CD14-positive monocyte (primary cell): ENCODE measurements at regions not wholly inside any gene's neighbourhood (a gene's known extent, or its start where the extent isn't known, plus 50 kb on each side); places are given as distances from the start of the nearest gene placed in this dataset.

ENCODE experiments used
- DNase-seq, 3 donors: peaks; one replicate each; pipeline ENCODE4 v3.0.0-alpha.2; 2011 to 2022
- H2AFZ ChIP-seq: 2 replicates; pipeline ENCODE4 v1.6.0; 2012; ENCODE audit warnings: mild to moderate bottlenecking, low read depth, low read length, inconsistent platforms; ENCODE audit not compliant: insufficient read depth, poor library complexity, severe bottlenecking
- H3K27ac ChIP-seq, 2 donors: 1 replicate in 1 of 2; 2 replicates in 1 of 2; pipeline ENCODE4 v1.5.1; 2012 to 2013; ENCODE audit warnings: low read length in 2 of 2, control low read depth in 1 of 2, inconsistent platforms in 1 of 2, low read depth in 1 of 2, mild to moderate bottlenecking in 1 of 2
- H3K27me3 ChIP-seq, 2 donors: one replicate each; pipeline versions ENCODE4 v1.6.0 to v1.6.1; 2011 to 2013; ENCODE audit warnings: low read length in 2 of 2; ENCODE audit not compliant: control insufficient read depth in 2 of 2, insufficient read depth in 2 of 2
- H3K36me3 ChIP-seq, 2 donors: replicated peaks in 1 of 2; 1 replicate in 1 of 2; 2 replicates in 1 of 2; pipeline versions ENCODE4 v1.5.1 to v1.6.1; 2012 to 2013; ENCODE audit warnings: low read length in 2 of 2, control low read depth in 1 of 2, inconsistent platforms in 1 of 2, mild to moderate bottlenecking in 1 of 2; ENCODE audit not compliant: insufficient read depth in 2 of 2, control insufficient read depth in 1 of 2
- H3K4me1 ChIP-seq, 2 donors: 1 replicate in 1 of 2; 2 replicates in 1 of 2; pipeline versions ENCODE4 v1.5.1 to v1.6.1; 2012 to 2013; ENCODE audit warnings: low read length in 2 of 2, control low read depth in 1 of 2, inconsistent platforms in 1 of 2, mild to moderate bottlenecking in 1 of 2, moderate library complexity in 1 of 2; ENCODE audit not compliant: insufficient read depth in 2 of 2, control insufficient read depth in 1 of 2
- H3K4me2 ChIP-seq: replicated peaks from 2 replicates; pipeline ENCODE3; 2012; ENCODE audit warnings: low read length, moderate library complexity, mild to moderate bottlenecking; ENCODE audit not compliant: poor library complexity, severe bottlenecking; ENCODE audit errors: extremely low read depth
- H3K4me3 ChIP-seq, 3 experiments: fragments of 200-600 bp in 1 of 3; sonication (generic) in 1 of 3; replicated peaks in 1 of 3; 1 replicate in 2 of 3; 2 replicates in 1 of 3; pipeline ENCODE4 v1.5.1; 2011 to 2013; ENCODE audit warnings: low read length in 3 of 3, mild to moderate bottlenecking in 3 of 3, control low read depth in 2 of 3, low read depth in 2 of 3, inconsistent platforms in 1 of 3, moderate library complexity in 1 of 3
- H3K79me2 ChIP-seq: 2 replicates; pipeline ENCODE4 v1.6.0; 2012; ENCODE audit warnings: mild to moderate bottlenecking, control low read depth, inconsistent platforms, low read length, moderate library complexity; ENCODE audit not compliant: insufficient read depth
- H3K9ac ChIP-seq: 2 replicates; pipeline ENCODE4 v1.6.0; 2017; ENCODE audit warnings: low read length, mild to moderate bottlenecking; ENCODE audit not compliant: insufficient read depth, poor library complexity, severe bottlenecking
- H3K9me3 ChIP-seq, 2 donors: replicated peaks in 1 of 2; 1 replicate in 1 of 2; 2 replicates in 1 of 2; pipeline versions ENCODE4 v1.5.1 to v1.6.1; 2012 to 2013; ENCODE audit warnings: low read length in 2 of 2, control low read depth in 1 of 2; ENCODE audit not compliant: control insufficient read depth in 1 of 2, insufficient read depth in 1 of 2
- H4K20me1 ChIP-seq: 2 replicates; pipeline ENCODE4 v1.6.0; 2012; ENCODE audit warnings: mild to moderate bottlenecking, low read length, control low read depth, moderate library complexity; ENCODE audit not compliant: insufficient read depth
- H3K27ac Mint-ChIP-seq, 7 donors: one replicate each; pipeline ENCODE4 v1.8.0; 2020; ENCODE audit warnings: mild to moderate bottlenecking in 7 of 7, mixed read lengths in 7 of 7, moderate library complexity in 6 of 7, inconsistent platforms in 2 of 7
- H3K27me3 Mint-ChIP-seq, 3 donors: one replicate each; pipeline ENCODE4 v1.8.0; 2021 to 2022; ENCODE audit warnings: low read depth in 3 of 3, mild to moderate bottlenecking in 3 of 3, mixed read lengths in 3 of 3, moderate library complexity in 3 of 3, inconsistent platforms in 1 of 3
- H3K36me3 Mint-ChIP-seq, 2 donors: one replicate each; pipeline ENCODE4 v1.8.0; 2020; ENCODE audit warnings: mixed read lengths in 2 of 2, inconsistent platforms in 1 of 2, mild to moderate bottlenecking in 1 of 2
- H3K4me1 Mint-ChIP-seq: one replicate; pipeline ENCODE4 v1.8.0; 2020; ENCODE audit warnings: mild to moderate bottlenecking, mixed read lengths
- H3K4me3 Mint-ChIP-seq, 2 donors: one replicate each; pipeline ENCODE4 v1.8.0; 2020; ENCODE audit warnings: mild to moderate bottlenecking in 2 of 2, mixed read lengths in 2 of 2, moderate library complexity in 1 of 2
- H3K9me3 Mint-ChIP-seq, 7 donors: one replicate each; pipeline ENCODE4 v1.8.0; 2020 to 2022; ENCODE audit warnings: mixed read lengths in 7 of 7, mild to moderate bottlenecking in 6 of 7, moderate library complexity in 6 of 7, inconsistent platforms in 2 of 7
- CTCF ChIP-seq: fragments of 200-600 bp; IDR thresholded peaks from one replicate; pipeline ENCODE4 v1.8.0; 2022; ENCODE audit warnings: antibody characterized with exemption, mild to moderate bottlenecking
- WGBS: methylation state at CpG from one replicate; pipeline ENCODE4 v1.1.5; 2013; ENCODE audit warnings: missing lambda C conversion rate; ENCODE audit not compliant: insufficient coverage; 5-methylcytosine and 5-hydroxymethylcytosine counted together
- intact Hi-C, 2 donors: fragments of 100-400 bp; cut with micrococcal nuclease; formaldehyde crosslinking; loops; one replicate each; pipeline versions ENCODE4 v1.15.0 to v1.15.1; 2023

GRCh38 chr14:105939810-105940508, 413.6 kb downstream of the TMEM121 start:
- DNase-seq = peak in 2 of 3 donors; percentile 9 to 15
- H2AFZ ChIP-seq = no peak overlapping the region
- WGBS = 58% methylated on average over 8 of the region's 12 CpGs
- Mint-ChIP-seq H3K4me1 (peaks cover 11% of the 10 kb centered on the region), H3K4me3 (no peak overlapping the region), H3K27ac (peak overlapping the region in 4 of 7 donors; percentile 14 to 59 (median 52)), H3K27me3 (peaks cover 5 to 17% (median 6%) of the 10 kb centered on the region in 3 donors), H3K36me3 (no peaks in the 10 kb centered on the region), H3K9me3 (peaks cover 13 to 34% (median 25%) of the 10 kb centered on the region in 7 donors)
- H4K20me1 ChIP-seq = no peaks in the 10 kb centered on the region
- H3K27ac ChIP-seq = no peak overlapping the region
- peaks cover 9 to 26% of the 10 kb centered on the region in 2 donors for H3K9me3 ChIP-seq
- no peaks in the 10 kb centered on the region for H3K36me3 ChIP-seq
- peaks cover 0 to 4% of the 10 kb centered on the region in 2 donors for H3K27me3 ChIP-seq
- H3K4me2 ChIP-seq = no peak overlapping the region
- H3K79me2 ChIP-seq = no peaks in the 10 kb centered on the region
- no peak overlapping the region for H3K4me3 ChIP-seq
- no peak overlapping the region for H3K9ac ChIP-seq
- H3K4me1 ChIP-seq = no peaks in the 10 kb centered on the region
- no peak for TF ChIP-seq CTCF
- intact Hi-C loops = loop anchor here in 1 of 2 donors (10.0 kb wide), 1 partner anchor 65 kb away; no protein-coding TSS in a partner anchor

GRCh38 chr14:105940534-105941225, 414.3 kb downstream of the TMEM121 start:
- no peak overlapping the region for H3K4me3 Mint-ChIP-seq
- no peak overlapping the region for H2AFZ ChIP-seq

More at GRCh38 chr14:105940534-105941225, 414.3 kb downstream of the TMEM121 start:
- Histone ChIP-seq H4K20me1 (no peaks in the 10 kb centered on the region), H3K4me3 (no peak overlapping the region), H3K27me3 (no peaks in the 10 kb centered on the region), H3K9me3 (peaks cover 9 to 26% of the 10 kb centered on the region in 2 donors), H3K4me2 (no peak overlapping the region), H3K36me3 (no peaks in the 10 kb centered on the region), H3K9ac (no peak overlapping the region), H3K27ac (no peak overlapping the region), H3K4me1 (no peaks in the 10 kb centered on the region), H3K79me2 (no peaks in the 10 kb centered on the region)
- no peak for DNase-seq
- peaks cover 6 to 13% (median 7%) of the 10 kb centered on the region in 3 donors for H3K27me3 Mint-ChIP-seq
- no peak for TF ChIP-seq CTCF
- 96% methylated on average over 4 of the region's 9 CpGs for WGBS
- H3K9me3 Mint-ChIP-seq = peaks cover 11 to 32% (median 25%) of the 10 kb centered on the region in 7 donors
- H3K4me1 Mint-ChIP-seq = peaks cover 14% of the 10 kb centered on the region
- H3K36me3 Mint-ChIP-seq = no peaks in the 10 kb centered on the region
- peak overlapping the region in 4 of 7 donors; percentile 14 to 59 (median 50) for H3K27ac Mint-ChIP-seq
- intact Hi-C loops = loop anchor here in 1 of 2 donors (10.0 kb wide), 1 partner anchor 64 kb away; no protein-coding TSS in a partner anchor
